ENCODE measurements at regions not wholly inside any gene's neighbourhood (a gene's known extent, or its start where the extent isn't known, plus 50 kb on each side); places are given as distances from the start of the nearest gene placed in this dataset.

DNA sequence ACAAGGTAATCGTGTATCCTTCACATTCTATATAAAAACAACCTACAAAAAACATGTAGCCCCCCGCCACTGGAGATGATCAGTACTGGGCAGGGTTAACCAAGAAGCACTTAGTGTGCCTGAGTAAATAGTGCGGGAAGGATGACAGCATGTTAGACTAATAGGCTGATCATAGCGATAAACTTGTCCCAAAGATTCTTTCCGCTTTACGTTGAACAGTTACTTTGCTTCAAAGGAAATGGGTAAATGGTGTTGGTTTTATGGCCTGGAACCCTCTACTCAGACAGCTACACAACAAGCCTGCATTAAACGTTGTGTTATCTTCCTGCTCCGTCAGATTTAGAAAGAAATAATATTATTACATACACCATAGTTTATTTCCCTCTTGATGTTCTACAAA is 67.7 kb downstream of the CTAGE1 start:
- Histone ChIP-seq H3K36me3 (ENCODE audit: control insufficient read depth in 4 of 4, insufficient read depth in 3 of 4, low read depth in 1 of 4, low read length in 3 of 4) (no peaks in the 10 kb centered on the region), H3K4me1 (ENCODE audit: control insufficient read depth in 4 of 4, insufficient read depth in 4 of 4, low read length in 3 of 4) (peaks cover 8 to 36% (median 25%) of the 10 kb centered on the region in 4 donors), H3K27me3 (ENCODE audit: control insufficient read depth in 4 of 4, insufficient read depth in 4 of 4, low read length in 3 of 4) (no peaks in the 10 kb centered on the region), H3K9me3 (ENCODE audit: control insufficient read depth in 4 of 4, low read length in 3 of 4) (no peaks in the 10 kb centered on the region), H3K27ac (ENCODE audit: low read depth in 1 of 2, low read length in 2 of 2) (peak overlapping the region; percentile 79 to 87), H3K9ac (ENCODE audit: low read depth in 1 of 2, low read length in 2 of 2) (no peak overlapping the region), H3K4me3 (ENCODE audit: low read depth in 1 of 3, low read length in 3 of 3) (no peak overlapping the region)
- no peak for TF ChIP-seq EGR1 (IDR thresholded peaks at IDR 0.05; ENCODE audit: low read depth in 2 of 2)
- TF ChIP-seq, protein P1, sequence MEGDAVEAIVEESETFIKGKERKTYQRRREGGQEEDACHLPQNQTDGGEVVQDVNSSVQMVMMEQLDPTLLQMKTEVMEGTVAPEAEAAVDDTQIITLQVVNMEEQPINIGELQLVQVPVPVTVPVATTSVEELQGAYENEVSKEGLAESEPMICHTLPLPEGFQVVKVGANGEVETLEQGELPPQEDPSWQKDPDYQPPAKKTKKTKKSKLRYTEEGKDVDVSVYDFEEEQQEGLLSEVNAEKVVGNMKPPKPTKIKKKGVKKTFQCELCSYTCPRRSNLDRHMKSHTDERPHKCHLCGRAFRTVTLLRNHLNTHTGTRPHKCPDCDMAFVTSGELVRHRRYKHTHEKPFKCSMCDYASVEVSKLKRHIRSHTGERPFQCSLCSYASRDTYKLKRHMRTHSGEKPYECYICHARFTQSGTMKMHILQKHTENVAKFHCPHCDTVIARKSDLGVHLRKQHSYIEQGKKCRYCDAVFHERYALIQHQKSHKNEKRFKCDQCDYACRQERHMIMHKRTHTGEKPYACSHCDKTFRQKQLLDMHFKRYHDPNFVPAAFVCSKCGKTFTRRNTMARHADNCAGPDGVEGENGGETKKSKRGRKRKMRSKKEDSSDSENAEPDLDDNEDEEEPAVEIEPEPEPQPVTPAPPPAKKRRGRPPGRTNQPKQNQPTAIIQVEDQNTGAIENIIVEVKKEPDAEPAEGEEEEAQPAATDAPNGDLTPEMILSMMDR (IDR thresholded peaks at IDR 0.05; ENCODE audit: low read depth, low read length, missing input control): no peak
- TF ChIP-seq JUND (IDR thresholded peaks at IDR 0.05): no peak
- 86% methylated on average over 8 of the region's 8 CpGs for WGBS
- no peak for DNase-seq (ENCODE audit: low spot score)

DNA sequence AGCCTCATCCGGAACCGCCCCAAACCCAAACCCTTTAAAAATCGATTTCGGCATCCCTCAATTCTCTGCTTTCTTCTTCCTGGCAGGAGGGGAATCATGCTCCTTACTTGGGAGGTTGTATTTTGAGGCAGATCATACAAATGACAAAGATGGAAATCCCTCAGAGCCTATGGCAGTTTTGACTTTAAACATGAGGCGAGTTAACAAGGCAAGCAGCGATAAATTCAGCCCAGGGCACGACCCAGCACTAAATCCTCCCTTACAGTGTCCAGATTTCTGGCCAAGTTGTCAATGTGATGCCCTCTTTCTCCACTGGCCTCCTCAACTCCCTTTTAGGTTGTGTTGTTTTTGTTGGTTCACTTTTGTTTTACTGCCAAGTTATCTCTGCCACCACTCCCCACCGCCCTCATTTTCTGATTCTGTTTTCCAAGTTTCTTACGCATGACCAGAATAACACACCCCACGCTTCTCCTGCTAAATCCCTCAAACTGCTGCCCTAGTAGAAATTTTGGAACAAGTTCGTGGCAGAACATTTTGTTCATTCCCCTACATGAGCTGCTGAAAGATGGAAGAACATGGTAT is 68.3 kb downstream of the CTAGE1 start:
- no peak for DNase-seq (ENCODE audit: low spot score)
- H3K27me3 ChIP-seq (ENCODE audit: control insufficient read depth in 4 of 4, insufficient read depth in 4 of 4, low read length in 3 of 4): no peaks in the 10 kb centered on the region
- peak overlapping the region; percentile 67 to 82 (median 68) for H3K4me3 ChIP-seq (ENCODE audit: low read depth in 1 of 3, low read length in 3 of 3)
- H3K9me3 ChIP-seq (ENCODE audit: control insufficient read depth in 4 of 4, low read length in 3 of 4): no peaks in the 10 kb centered on the region
- H3K4me1 ChIP-seq (ENCODE audit: control insufficient read depth in 4 of 4, insufficient read depth in 4 of 4, low read length in 3 of 4): peaks cover 8 to 38% (median 25%) of the 10 kb centered on the region in 4 donors
- no peaks in the 10 kb centered on the region for H3K36me3 ChIP-seq (ENCODE audit: control insufficient read depth in 4 of 4, insufficient read depth in 3 of 4, low read depth in 1 of 4, low read length in 3 of 4)
- peak overlapping the region; percentile 79 to 87 for H3K27ac ChIP-seq (ENCODE audit: low read depth in 1 of 2, low read length in 2 of 2)
- H3K9ac ChIP-seq (ENCODE audit: low read depth in 1 of 2, low read length in 2 of 2): peak overlapping the region in 1 of 2 donors; percentile 51
- TF ChIP-seq, protein P1 (IDR thresholded peaks at IDR 0.05; ENCODE audit: low read depth, low read length, missing input control): no peak
- TF ChIP-seq HNF4G (IDR thresholded peaks at IDR 0.05) (no peak), JUND (IDR thresholded peaks at IDR 0.05) (no peak), ATF3 (IDR thresholded peaks at IDR 0.05) (no peak), RXRA (IDR thresholded peaks at IDR 0.05) (no peak), HNF4A (conservative IDR thresholded peaks at IDR 0.05) (no peak), GABPA (IDR thresholded peaks at IDR 0.05 in 1 of 2, conservative IDR thresholded peaks at IDR 0.05 in 1 of 2) (no peak), ZBTB33 (IDR thresholded peaks at IDR 0.05) (no peak), YY1 (IDR thresholded peaks at IDR 0.05) (no peak), TAF1 (conservative IDR thresholded peaks at IDR 0.05) (no peak), FOXA2 (IDR thresholded peaks at IDR 0.05) (no peak), SP1 (IDR thresholded peaks at IDR 0.05) (peak; percentile 46), REST (IDR thresholded peaks at IDR 0.05) (no peak), NR2F2 (IDR thresholded peaks at IDR 0.05) (peak; percentile 82), EGR1 (IDR thresholded peaks at IDR 0.05; ENCODE audit: low read depth in 2 of 2) (no peak), RAD21 (IDR thresholded peaks at IDR 0.05) (no peak), FOXA1 (IDR thresholded peaks at IDR 0.05) (no peak)
- TF ChIP-seq, protein P2, sequence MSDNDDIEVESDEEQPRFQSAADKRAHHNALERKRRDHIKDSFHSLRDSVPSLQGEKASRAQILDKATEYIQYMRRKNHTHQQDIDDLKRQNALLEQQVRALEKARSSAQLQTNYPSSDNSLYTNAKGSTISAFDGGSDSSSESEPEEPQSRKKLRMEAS (IDR thresholded peaks at IDR 0.05): no peak
- WGBS: 62% methylated on average over 11 of the region's 11 CpGs

All from liver (tissue), 8 donors.